ENCODE measurements at regions not wholly inside any gene's neighbourhood (a gene's known extent, or its start where the extent isn't known, plus 50 kb on each side); places are given as distances from the start of the nearest gene placed in this dataset.

DNA sequence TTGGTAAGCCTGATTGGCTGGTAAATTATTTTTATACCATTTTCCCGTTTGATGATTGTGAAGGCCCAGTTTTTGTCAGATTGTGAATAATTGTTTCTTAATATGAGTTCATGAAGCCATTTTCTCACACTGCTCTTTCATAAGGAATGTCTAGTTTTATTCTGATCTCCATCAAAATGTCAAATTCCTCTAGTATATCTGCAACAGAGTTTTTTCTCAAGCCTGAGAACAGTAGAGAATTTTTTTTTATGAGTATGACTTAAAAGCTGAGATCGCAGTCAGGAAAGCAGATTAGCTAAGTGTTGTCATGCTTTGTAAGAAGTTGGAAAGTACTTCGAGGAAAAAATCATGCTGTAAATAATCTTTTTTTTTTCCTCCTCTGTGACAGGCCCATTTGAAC, 484.9 kb upstream of the ATP2B1 start:
- TF ChIP-seq, protein P1, sequence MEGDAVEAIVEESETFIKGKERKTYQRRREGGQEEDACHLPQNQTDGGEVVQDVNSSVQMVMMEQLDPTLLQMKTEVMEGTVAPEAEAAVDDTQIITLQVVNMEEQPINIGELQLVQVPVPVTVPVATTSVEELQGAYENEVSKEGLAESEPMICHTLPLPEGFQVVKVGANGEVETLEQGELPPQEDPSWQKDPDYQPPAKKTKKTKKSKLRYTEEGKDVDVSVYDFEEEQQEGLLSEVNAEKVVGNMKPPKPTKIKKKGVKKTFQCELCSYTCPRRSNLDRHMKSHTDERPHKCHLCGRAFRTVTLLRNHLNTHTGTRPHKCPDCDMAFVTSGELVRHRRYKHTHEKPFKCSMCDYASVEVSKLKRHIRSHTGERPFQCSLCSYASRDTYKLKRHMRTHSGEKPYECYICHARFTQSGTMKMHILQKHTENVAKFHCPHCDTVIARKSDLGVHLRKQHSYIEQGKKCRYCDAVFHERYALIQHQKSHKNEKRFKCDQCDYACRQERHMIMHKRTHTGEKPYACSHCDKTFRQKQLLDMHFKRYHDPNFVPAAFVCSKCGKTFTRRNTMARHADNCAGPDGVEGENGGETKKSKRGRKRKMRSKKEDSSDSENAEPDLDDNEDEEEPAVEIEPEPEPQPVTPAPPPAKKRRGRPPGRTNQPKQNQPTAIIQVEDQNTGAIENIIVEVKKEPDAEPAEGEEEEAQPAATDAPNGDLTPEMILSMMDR (IDR thresholded peaks at IDR 0.05; ENCODE audit: low read depth, low read length, missing input control) = no peak
- TF ChIP-seq HNF4A (conservative IDR thresholded peaks at IDR 0.05) = no peak
- TF ChIP-seq, protein P2, sequence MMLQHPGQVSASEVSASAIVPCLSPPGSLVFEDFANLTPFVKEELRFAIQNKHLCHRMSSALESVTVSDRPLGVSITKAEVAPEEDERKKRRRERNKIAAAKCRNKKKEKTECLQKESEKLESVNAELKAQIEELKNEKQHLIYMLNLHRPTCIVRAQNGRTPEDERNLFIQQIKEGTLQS (IDR thresholded peaks at IDR 0.05) = no peak
- TF ChIP-seq, protein P3, sequence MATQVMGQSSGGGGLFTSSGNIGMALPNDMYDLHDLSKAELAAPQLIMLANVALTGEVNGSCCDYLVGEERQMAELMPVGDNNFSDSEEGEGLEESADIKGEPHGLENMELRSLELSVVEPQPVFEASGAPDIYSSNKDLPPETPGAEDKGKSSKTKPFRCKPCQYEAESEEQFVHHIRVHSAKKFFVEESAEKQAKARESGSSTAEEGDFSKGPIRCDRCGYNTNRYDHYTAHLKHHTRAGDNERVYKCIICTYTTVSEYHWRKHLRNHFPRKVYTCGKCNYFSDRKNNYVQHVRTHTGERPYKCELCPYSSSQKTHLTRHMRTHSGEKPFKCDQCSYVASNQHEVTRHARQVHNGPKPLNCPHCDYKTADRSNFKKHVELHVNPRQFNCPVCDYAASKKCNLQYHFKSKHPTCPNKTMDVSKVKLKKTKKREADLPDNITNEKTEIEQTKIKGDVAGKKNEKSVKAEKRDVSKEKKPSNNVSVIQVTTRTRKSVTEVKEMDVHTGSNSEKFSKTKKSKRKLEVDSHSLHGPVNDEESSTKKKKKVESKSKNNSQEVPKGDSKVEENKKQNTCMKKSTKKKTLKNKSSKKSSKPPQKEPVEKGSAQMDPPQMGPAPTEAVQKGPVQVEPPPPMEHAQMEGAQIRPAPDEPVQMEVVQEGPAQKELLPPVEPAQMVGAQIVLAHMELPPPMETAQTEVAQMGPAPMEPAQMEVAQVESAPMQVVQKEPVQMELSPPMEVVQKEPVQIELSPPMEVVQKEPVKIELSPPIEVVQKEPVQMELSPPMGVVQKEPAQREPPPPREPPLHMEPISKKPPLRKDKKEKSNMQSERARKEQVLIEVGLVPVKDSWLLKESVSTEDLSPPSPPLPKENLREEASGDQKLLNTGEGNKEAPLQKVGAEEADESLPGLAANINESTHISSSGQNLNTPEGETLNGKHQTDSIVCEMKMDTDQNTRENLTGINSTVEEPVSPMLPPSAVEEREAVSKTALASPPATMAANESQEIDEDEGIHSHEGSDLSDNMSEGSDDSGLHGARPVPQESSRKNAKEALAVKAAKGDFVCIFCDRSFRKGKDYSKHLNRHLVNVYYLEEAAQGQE (IDR thresholded peaks at IDR 0.05) = no peak
- TF ChIP-seq TAF1 (conservative IDR thresholded peaks at IDR 0.05) = no peak
